ENCODE measurements at regions not wholly inside any gene's neighbourhood (a gene's known extent, or its start where the extent isn't known, plus 50 kb on each side); places are given as distances from the start of the nearest gene placed in this dataset.
A peak's percentile ranks its signal among the peaks of the same experiment; 100 is the strongest.

- intact Hi-C loops (cut with DNase I) = no loop called here
- DNase-seq (ENCODE audit: low spot score) = no peak
Measured at GRCh38 chr3:13187593-13187992, 114.4 kb upstream of the IQSEC1 start.

GRCh38 chr3:13186435-13186815, 113.2 kb upstream of the IQSEC1 start:
- DNase-seq (ENCODE audit: low spot score) = peak; percentile 37
- intact Hi-C loops (cut with DNase I) = no loop called here

- peak; percentile 52 for DNase-seq (ENCODE audit: low spot score)
- intact Hi-C loops (cut with DNase I) = no loop called here
Measured at GRCh38 chr3:13185737-13186434, 112.7 kb upstream of the IQSEC1 start.

- intact Hi-C loops (cut with DNase I) = loop anchor here in 1 of 2 donors (5.0 kb wide), 1 partner anchor 1117 kb away; no protein-coding TSS in a partner anchor
- DNase-seq (ENCODE audit: low spot score) = peak; percentile 48
Measured at GRCh38 chr3:13179582-13180210, 106.5 kb upstream of the IQSEC1 start.

- no peak for DNase-seq (ENCODE audit: low spot score)
- intact Hi-C loops (cut with DNase I) = no loop called here
Measured at GRCh38 chr3:13179181-13179580, 106.0 kb upstream of the IQSEC1 start.

GRCh38 chr3:13178107-13178506, 104.9 kb upstream of the IQSEC1 start:
- DNase-seq (ENCODE audit: low spot score) = peak; percentile 24
- intact Hi-C loops (cut with DNase I) = no loop called here

- peak; percentile 30 for DNase-seq (ENCODE audit: low spot score)
- intact Hi-C loops (cut with DNase I) = no loop called here
Measured at GRCh38 chr3:13177641-13178040, 104.4 kb upstream of the IQSEC1 start.

GRCh38 chr3:13177236-13177635, 104.0 kb upstream of the IQSEC1 start:
- DNase-seq (ENCODE audit: low spot score) = peak; percentile 29

GRCh38 chr3:13176445-13176844, 103.2 kb upstream of the IQSEC1 start:
- intact Hi-C loops (cut with DNase I) = no loop called here
- peak; percentile 66 for DNase-seq (ENCODE audit: low spot score)

More at GRCh38 chr3:13177236-13177635, 104.0 kb upstream of the IQSEC1 start:
- intact Hi-C loops (cut with DNase I) = no loop called here

GRCh38 chr3:13174803-13175135, 101.5 kb upstream of the IQSEC1 start:
- peak; percentile 26 for DNase-seq (ENCODE audit: low spot score)

GRCh38 chr3:13174011-13174802, 101.0 kb upstream of the IQSEC1 start:
- intact Hi-C loops (cut with DNase I) = no loop called here
- peak; percentile 70 for DNase-seq (ENCODE audit: low spot score)

More at GRCh38 chr3:13174803-13175135, 101.5 kb upstream of the IQSEC1 start:
- intact Hi-C loops (cut with DNase I) = no loop called here

- DNase-seq (ENCODE audit: low spot score) = peak; percentile 68
- intact Hi-C loops (cut with DNase I) = no loop called here
Measured at GRCh38 chr3:13173186-13173585, 100.0 kb upstream of the IQSEC1 start.

- peak; percentile 62 for DNase-seq (ENCODE audit: low spot score)
- intact Hi-C loops (cut with DNase I) = no loop called here
Measured at GRCh38 chr3:13172644-13173013, 99.4 kb upstream of the IQSEC1 start.

- intact Hi-C loops (cut with DNase I) = no loop called here
- DNase-seq (ENCODE audit: low spot score) = peak; percentile 61
Measured at GRCh38 chr3:13171704-13172643, 98.7 kb upstream of the IQSEC1 start.

GRCh38 chr3:13170317-13170716, 97.1 kb upstream of the IQSEC1 start:
- intact Hi-C loops (cut with DNase I) = no loop called here
- no peak for DNase-seq (ENCODE audit: low spot score)

GRCh38 chr3:13168391-13168790, 95.2 kb upstream of the IQSEC1 start:
- peak; percentile 34 for DNase-seq (ENCODE audit: low spot score)
- intact Hi-C loops (cut with DNase I) = no loop called here

GRCh38 chr3:13167829-13168228, 94.6 kb upstream of the IQSEC1 start:
- intact Hi-C loops (cut with DNase I) = no loop called here
- DNase-seq (ENCODE audit: low spot score) = peak; percentile 37

GRCh38 chr3:13167064-13167743, 94.0 kb upstream of the IQSEC1 start:
- intact Hi-C loops (cut with DNase I) = no loop called here
- peak; percentile 76 for DNase-seq (ENCODE audit: low spot score)
